Stimulated activated memory B cell treated with anti-CD40 and anti-IgM and Interleukin-4, amounts not matched to agents 10 μg/mL and 1 μg/mL and 100 μg/mL, for 72 hours (primary cell): ENCODE measurements at regions not wholly inside any gene's neighbourhood (a gene's known extent, or its start where the extent isn't known, plus 50 kb on each side); places are given as distances from the start of the nearest gene placed in this dataset.
A peak's percentile ranks its signal among the peaks of the same experiment; 100 is the strongest.

Source experiments
- ATAC-seq: fragments of 150-1000 bp; cut with Tn5 transposase; 2 replicates; pipeline ENCODE4 v1.10.0; 2021
- H3K27ac Mint-ChIP-seq: one replicate; pipeline ENCODE4 v1.8.0; 2022; ENCODE audit warnings: mild to moderate bottlenecking, mixed read lengths
- H3K27me3 Mint-ChIP-seq: one replicate; pipeline ENCODE4 v1.8.0; 2022; ENCODE audit warnings: mixed read lengths
- H3K36me3 Mint-ChIP-seq: one replicate; pipeline ENCODE4 v1.8.0; 2022; ENCODE audit warnings: mixed read lengths
- H3K4me1 Mint-ChIP-seq: one replicate; pipeline ENCODE4 v1.8.0; 2022; ENCODE audit warnings: mixed read lengths
- H3K4me3 Mint-ChIP-seq: one replicate; pipeline ENCODE4 v1.8.0; 2022; ENCODE audit warnings: mild to moderate bottlenecking, moderate library complexity, mixed read lengths
- H3K9me3 Mint-ChIP-seq: one replicate; pipeline ENCODE4 v1.8.0; 2022; ENCODE audit warnings: mixed read lengths

- Mint-ChIP-seq H3K9me3 (no peaks in the 10 kb centered on the region), H3K27ac (no peak overlapping the region), H3K4me1 (no peaks in the 10 kb centered on the region), H3K27me3 (peaks cover 9% of the 10 kb centered on the region), H3K36me3 (no peaks in the 10 kb centered on the region), H3K4me3 (no peak overlapping the region)
- ATAC-seq: no peak
These were observed 161.8 kb downstream of the SOCS6 start for GRCh38 chr18:70450426-70451253.

GRCh38 chr18:70448588-70448987 lies 159.7 kb downstream of the SOCS6 start:
- Mint-ChIP-seq H3K27ac (no peak overlapping the region), H3K36me3 (no peaks in the 10 kb centered on the region), H3K4me3 (no peak overlapping the region), H3K4me1 (no peaks in the 10 kb centered on the region), H3K27me3 (peaks cover 9% of the 10 kb centered on the region), H3K9me3 (peaks cover 2% of the 10 kb centered on the region)
- no peak for ATAC-seq

- H3K4me1 Mint-ChIP-seq: no peaks in the 10 kb centered on the region
- H3K36me3 Mint-ChIP-seq: no peaks in the 10 kb centered on the region
- H3K4me3 Mint-ChIP-seq: no peak overlapping the region
- H3K27ac Mint-ChIP-seq: no peak overlapping the region
- peaks cover 8% of the 10 kb centered on the region for H3K27me3 Mint-ChIP-seq
- ATAC-seq: no peak
- H3K9me3 Mint-ChIP-seq: peaks cover 13% of the 10 kb centered on the region
These were observed 157.2 kb downstream of the SOCS6 start for GRCh38 chr18:70446063-70446462.

- Mint-ChIP-seq H3K36me3 (no peaks in the 10 kb centered on the region), H3K9me3 (peaks cover 13% of the 10 kb centered on the region), H3K27me3 (peaks cover 11% of the 10 kb centered on the region), H3K27ac (no peak overlapping the region), H3K4me1 (no peaks in the 10 kb centered on the region), H3K4me3 (no peak overlapping the region)
- ATAC-seq: no peak
These were observed 154.1 kb downstream of the SOCS6 start for GRCh38 chr18:70442933-70443332.

GRCh38 chr18:70432804-70433400 lies 144.1 kb downstream of the SOCS6 start:
- Mint-ChIP-seq H3K4me1 (peaks cover 4% of the 10 kb centered on the region), H3K36me3 (no peaks in the 10 kb centered on the region), H3K4me3 (no peak overlapping the region), H3K9me3 (no peaks in the 10 kb centered on the region), H3K27me3 (no peaks in the 10 kb centered on the region), H3K27ac (no peak overlapping the region)
- no peak for ATAC-seq

- Mint-ChIP-seq H3K36me3 (no peaks in the 10 kb centered on the region), H3K4me3 (no peak overlapping the region), H3K27ac (no peak overlapping the region), H3K9me3 (no peaks in the 10 kb centered on the region), H3K27me3 (no peaks in the 10 kb centered on the region), H3K4me1 (peaks cover 7% of the 10 kb centered on the region)
- ATAC-seq: no peak
These were observed 142.4 kb downstream of the SOCS6 start for GRCh38 chr18:70431203-70431624.

- Mint-ChIP-seq H3K4me1 (peaks cover 7% of the 10 kb centered on the region), H3K36me3 (no peaks in the 10 kb centered on the region), H3K9me3 (no peaks in the 10 kb centered on the region), H3K27me3 (no peaks in the 10 kb centered on the region), H3K27ac (no peak overlapping the region), H3K4me3 (no peak overlapping the region)
- no peak for ATAC-seq
These were observed 141.8 kb downstream of the SOCS6 start for GRCh38 chr18:70430501-70431173.

GRCh38 chr18:70429847-70430500 lies 141.1 kb downstream of the SOCS6 start:
- H3K4me1 Mint-ChIP-seq: peaks cover 7% of the 10 kb centered on the region
- H3K36me3 Mint-ChIP-seq: no peaks in the 10 kb centered on the region
- no peak overlapping the region for H3K27ac Mint-ChIP-seq
- H3K9me3 Mint-ChIP-seq: no peaks in the 10 kb centered on the region
- H3K4me3 Mint-ChIP-seq: no peak overlapping the region
- ATAC-seq: no peak
- H3K27me3 Mint-ChIP-seq: no peaks in the 10 kb centered on the region

- peak; percentile 69 for ATAC-seq
- H3K9me3 Mint-ChIP-seq: no peaks in the 10 kb centered on the region
These were observed 139.6 kb downstream of the SOCS6 start for GRCh38 chr18:70428439-70428838.

GRCh38 chr18:70426818-70427217 lies 138.0 kb downstream of the SOCS6 start:
- no peak overlapping the region for H3K4me3 Mint-ChIP-seq
- no peaks in the 10 kb centered on the region for H3K9me3 Mint-ChIP-seq
- ATAC-seq: no peak
- peaks cover 8% of the 10 kb centered on the region for H3K27me3 Mint-ChIP-seq
- peaks cover 7% of the 10 kb centered on the region for H3K4me1 Mint-ChIP-seq
- H3K36me3 Mint-ChIP-seq: no peaks in the 10 kb centered on the region
- no peak overlapping the region for H3K27ac Mint-ChIP-seq

More at GRCh38 chr18:70428439-70428838, 139.6 kb downstream of the SOCS6 start:
- peak overlapping the region; percentile 35 for H3K27ac Mint-ChIP-seq
- H3K27me3 Mint-ChIP-seq: peaks cover under 1% of the 10 kb centered on the region
- no peaks in the 10 kb centered on the region for H3K36me3 Mint-ChIP-seq
- H3K4me1 Mint-ChIP-seq: peaks cover 7% of the 10 kb centered on the region
- no peak overlapping the region for H3K4me3 Mint-ChIP-seq

GRCh38 chr18:70425236-70425635 lies 136.4 kb downstream of the SOCS6 start:
- Mint-ChIP-seq H3K4me3 (no peak overlapping the region), H3K4me1 (peaks cover 11% of the 10 kb centered on the region), H3K27me3 (peaks cover 8% of the 10 kb centered on the region), H3K27ac (no peak overlapping the region), H3K36me3 (no peaks in the 10 kb centered on the region), H3K9me3 (no peaks in the 10 kb centered on the region)
- ATAC-seq: no peak

GRCh38 chr18:70423988-70424387 lies 135.1 kb downstream of the SOCS6 start:
- no peaks in the 10 kb centered on the region for H3K36me3 Mint-ChIP-seq
- no peak for ATAC-seq
- peaks cover 14% of the 10 kb centered on the region for H3K4me1 Mint-ChIP-seq
- H3K27ac Mint-ChIP-seq: no peak overlapping the region
- H3K9me3 Mint-ChIP-seq: no peaks in the 10 kb centered on the region
- peaks cover 8% of the 10 kb centered on the region for H3K27me3 Mint-ChIP-seq
- no peak overlapping the region for H3K4me3 Mint-ChIP-seq

GRCh38 chr18:70423120-70423519 lies 134.3 kb downstream of the SOCS6 start:
- no peak overlapping the region for H3K27ac Mint-ChIP-seq
- H3K4me3 Mint-ChIP-seq: no peak overlapping the region
- H3K36me3 Mint-ChIP-seq: no peaks in the 10 kb centered on the region
- no peak for ATAC-seq
- no peaks in the 10 kb centered on the region for H3K9me3 Mint-ChIP-seq
- peaks cover 18% of the 10 kb centered on the region for H3K4me1 Mint-ChIP-seq
- H3K27me3 Mint-ChIP-seq: peaks cover 8% of the 10 kb centered on the region

GRCh38 chr18:70422391-70422965 lies 133.6 kb downstream of the SOCS6 start:
- no peaks in the 10 kb centered on the region for H3K36me3 Mint-ChIP-seq
- ATAC-seq: no peak
- H3K9me3 Mint-ChIP-seq: no peaks in the 10 kb centered on the region
- peaks cover 13% of the 10 kb centered on the region for H3K4me1 Mint-ChIP-seq
- H3K27ac Mint-ChIP-seq: no peak overlapping the region
- no peak overlapping the region for H3K4me3 Mint-ChIP-seq
- peaks cover 8% of the 10 kb centered on the region for H3K27me3 Mint-ChIP-seq
